ENCODE measurements at regions not wholly inside any gene's neighbourhood (a gene's known extent, or its start where the extent isn't known, plus 50 kb on each side); places are given as distances from the start of the nearest gene placed in this dataset.

GRCh38 chr4:165763640-165764039 lies 109.4 kb upstream of the TLL1 start:
- H2BK120ac ChIP-seq (ENCODE audit: low read depth, low read length, poor library complexity, severe bottlenecking) = no peak overlapping the region
- no peak overlapping the region for H2AFZ ChIP-seq (ENCODE audit: low read length)
- H3K18ac ChIP-seq (ENCODE audit: insufficient read length, low read depth, low read length) = no peak overlapping the region
- no peak overlapping the region for H3K4me3 Mint-ChIP-seq
- H3K23me2 ChIP-seq (ENCODE audit: insufficient read length, low read depth, low read length, poor library complexity, severe bottlenecking) = no peaks in the 10 kb centered on the region
- no peak overlapping the region for H4K8ac ChIP-seq (replicated peaks; ENCODE audit: insufficient read length, low read depth, low read length)
- whole genome bisulfite sequencing (ENCODE audit: extremely low coverage, insufficient read length, low lambda C conversion rate) = no CpG with 5 or more reads among the region's 2 CpGs
- H4K20me1 ChIP-seq (ENCODE audit: control insufficient read depth, insufficient read depth, insufficient read length) = no peaks in the 10 kb centered on the region
- no peaks in the 10 kb centered on the region for H3K4me1 ChIP-seq (ENCODE audit: insufficient read depth, low read length)
- no peak overlapping the region for H3K56ac ChIP-seq (ENCODE audit: insufficient read length, low read depth, low read length)
- H4K5ac ChIP-seq (ENCODE audit: insufficient read length, low read depth, low read length) = no peak overlapping the region
- H3K36me3 Mint-ChIP-seq (ENCODE audit: insufficient read depth in 1 of 3, low read depth in 3 of 3) = no peaks in the 10 kb centered on the region
- no peaks in the 10 kb centered on the region for H3K79me2 ChIP-seq (ENCODE audit: insufficient read depth, low read length)
- H2AK5ac ChIP-seq (ENCODE audit: insufficient read length, low read length) = no peak overlapping the region
- H2BK15ac ChIP-seq (ENCODE audit: low read depth, low read length) = no peak overlapping the region
- H3T11ph ChIP-seq (ENCODE audit: low read length) = no peak overlapping the region
- H3K27ac Mint-ChIP-seq = no peak overlapping the region
- H3K23ac ChIP-seq (ENCODE audit: insufficient read length, low read depth, low read length) = no peak overlapping the region
- H3K4me1 Mint-ChIP-seq = peaks cover 27 to 29% of the 10 kb centered on the region in 2 experiments
- no peak overlapping the region for H3K14ac ChIP-seq (ENCODE audit: insufficient read depth, low read length)
- no peak overlapping the region for H3K4ac ChIP-seq (ENCODE audit: low read depth, low read length)
- H3K9me3 Mint-ChIP-seq = no peaks in the 10 kb centered on the region; a peak in 1 of 5 replicates
- no peak overlapping the region for H3K27ac ChIP-seq (ENCODE audit: insufficient read length, low read depth, low read length)
- no peak overlapping the region for H2BK20ac ChIP-seq (ENCODE audit: low read depth, low read length, poor library complexity, severe bottlenecking)
- H4K91ac ChIP-seq (ENCODE audit: insufficient read length, low read depth, low read length) = no peak overlapping the region
- DNase-seq = no peak
- H3K4me2 ChIP-seq (ENCODE audit: insufficient read depth, insufficient read length, low read length) = no peak overlapping the region
- no peaks in the 10 kb centered on the region for H3K79me1 ChIP-seq (ENCODE audit: insufficient read depth, low read depth, low read length, poor library complexity, severe bottlenecking)
- no peak overlapping the region for H3K9ac ChIP-seq (ENCODE audit: extremely low read depth, insufficient read length, low read length)
- no peak overlapping the region for H2BK5ac ChIP-seq (ENCODE audit: insufficient read length, low read length)
- H3K9me3 ChIP-seq (ENCODE audit: control insufficient read depth, low read depth, low read length) = no peaks in the 10 kb centered on the region
- H3K27me3 ChIP-seq (ENCODE audit: insufficient read depth, low read length) = no peaks in the 10 kb centered on the region
- no peaks in the 10 kb centered on the region for H3K27me3 Mint-ChIP-seq (ENCODE audit: low read depth)
- H2BK12ac ChIP-seq (ENCODE audit: insufficient read length, low read depth, low read length) = no peak overlapping the region
- TF ChIP-seq CTCF (conservative IDR thresholded peaks at IDR 0.05) = no peak

All from H9 (cell line).